ENCODE measurements at regions not wholly inside any gene's neighbourhood (a gene's known extent, or its start where the extent isn't known, plus 50 kb on each side); places are given as distances from the start of the nearest gene placed in this dataset.

- intact Hi-C loops (cut with DNase I; ENCODE audit: low total_unique reads) = no loop called here
- no peak overlapping the region for H3K4me3 ChIP-seq (ENCODE audit: low read depth, poor library complexity, severe bottlenecking)
- WGBS, 2 donors = 81 to 84% methylated on average over 5 of the region's 5 CpGs
- TF ChIP-seq CTCF (IDR thresholded peaks at IDR 0.05) (no peak), POLR2A (IDR thresholded peaks at IDR 0.05) (no peak)
- DNase-seq (ENCODE audit: low spot score in 2 of 2) = peak in 1 of 2 donors; percentile 62
Observed at GRCh38 chr2:234331566-234331965, 165.3 kb downstream of the ARL4C start.

GRCh38 chr2:234330902-234331301 is 166.0 kb downstream of the ARL4C start:
- DNase-seq (ENCODE audit: low spot score in 2 of 2) = peak in 1 of 2 donors; percentile 23
- TF ChIP-seq POLR2A (IDR thresholded peaks at IDR 0.05) (no peak), CTCF (IDR thresholded peaks at IDR 0.05) (no peak)
- WGBS, 2 donors = 74 to 78% methylated on average over 5 of the region's 5 CpGs
- intact Hi-C loops (cut with DNase I; ENCODE audit: low total_unique reads) = no loop called here
- H3K4me3 ChIP-seq (ENCODE audit: low read depth, poor library complexity, severe bottlenecking) = no peak overlapping the region

GRCh38 chr2:234329202-234329960 is 167.5 kb downstream of the ARL4C start:
- no peak overlapping the region for H3K4me3 ChIP-seq (ENCODE audit: low read depth, poor library complexity, severe bottlenecking)
- WGBS, 2 donors = 79 to 82% methylated on average over 12 of the region's 12 CpGs
- no peak for TF ChIP-seq CTCF (IDR thresholded peaks at IDR 0.05)
- no peak for TF ChIP-seq POLR2A (IDR thresholded peaks at IDR 0.05)
- intact Hi-C loops (cut with DNase I; ENCODE audit: low total_unique reads) = no loop called here
- peak in 1 of 2 donors; percentile 81 for DNase-seq (ENCODE audit: low spot score in 2 of 2)

- 93 to 97% methylated on average over 12 of the region's 12 CpGs for WGBS, 2 donors
- intact Hi-C loops (cut with DNase I; ENCODE audit: low total_unique reads) = no loop called here
- TF ChIP-seq CTCF (IDR thresholded peaks at IDR 0.05) (no peak), POLR2A (IDR thresholded peaks at IDR 0.05) (no peak)
- no peak overlapping the region for H3K4me3 ChIP-seq (ENCODE audit: low read depth, poor library complexity, severe bottlenecking)
- peak in 1 of 2 donors; percentile 82 for DNase-seq (ENCODE audit: low spot score in 2 of 2)
Observed at GRCh38 chr2:234328444-234328990, 168.4 kb downstream of the ARL4C start.

GRCh38 chr2:234326694-234327093 is 170.2 kb downstream of the ARL4C start:
- intact Hi-C loops (cut with DNase I; ENCODE audit: low total_unique reads) = no loop called here
- WGBS, 2 donors = 92 to 100% methylated on average over 2 of the region's 2 CpGs
- DNase-seq (ENCODE audit: low spot score in 2 of 2) = peak in 1 of 2 donors; percentile 52
- no peak for TF ChIP-seq CTCF (IDR thresholded peaks at IDR 0.05)
- no peak for TF ChIP-seq POLR2A (IDR thresholded peaks at IDR 0.05)
- no peak overlapping the region for H3K4me3 ChIP-seq (ENCODE audit: low read depth, poor library complexity, severe bottlenecking)

Measured in lower leg skin (tissue), 4 donors.